CD4-positive, alpha-beta T cell treated with Interleukin-17A for 1 hour (primary cell): ENCODE measurements at regions not wholly inside any gene's neighbourhood (a gene's known extent, or its start where the extent isn't known, plus 50 kb on each side); places are given as distances from the start of the nearest gene placed in this dataset.

ENCODE experiments used
- DNase-seq: peaks from one replicate; pipeline ENCODE4 v3.0.0-alpha.2; 2020

DNA sequence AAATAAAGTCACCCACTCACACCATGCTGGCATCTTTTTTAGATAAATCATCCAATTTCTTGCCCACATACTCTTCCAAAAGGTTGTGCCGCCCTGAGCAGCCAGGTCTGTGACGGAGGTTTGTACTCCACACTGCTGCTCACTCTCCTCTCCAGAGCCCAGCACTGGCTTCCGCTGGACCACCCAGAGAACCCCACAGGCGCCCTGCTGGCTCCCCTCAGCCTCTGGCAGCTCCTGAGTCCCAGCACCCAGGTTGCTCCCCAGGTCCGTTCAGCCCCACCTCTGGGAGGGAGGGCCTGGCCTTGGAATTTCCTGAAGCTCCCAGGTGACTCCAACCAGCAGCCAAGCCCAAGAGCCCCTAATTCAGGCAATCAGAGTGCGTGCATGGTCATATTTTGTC is 131.7 kb upstream of the CST7 start:
- DNase-seq: no peak

DNA sequence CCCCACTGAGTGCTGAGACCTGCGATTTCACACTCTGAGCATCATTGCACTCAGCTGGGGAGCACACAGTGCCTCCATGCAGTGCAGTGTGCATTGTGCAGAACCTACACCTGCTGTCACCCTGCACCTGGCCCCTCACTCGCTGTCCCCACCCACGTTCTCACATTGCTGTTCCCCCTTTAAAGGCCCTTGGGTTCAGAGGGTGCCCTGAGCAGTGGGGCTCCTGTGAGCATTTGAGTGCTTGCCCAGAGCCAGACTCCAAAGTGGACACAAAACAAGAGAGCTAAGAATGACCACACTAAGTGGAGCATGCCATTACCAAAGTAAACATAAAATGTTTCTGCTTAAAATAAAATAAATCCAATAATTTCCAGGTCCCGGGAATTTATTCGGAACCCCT is 131.0 kb upstream of the CST7 start:
- no peak for DNase-seq

DNA sequence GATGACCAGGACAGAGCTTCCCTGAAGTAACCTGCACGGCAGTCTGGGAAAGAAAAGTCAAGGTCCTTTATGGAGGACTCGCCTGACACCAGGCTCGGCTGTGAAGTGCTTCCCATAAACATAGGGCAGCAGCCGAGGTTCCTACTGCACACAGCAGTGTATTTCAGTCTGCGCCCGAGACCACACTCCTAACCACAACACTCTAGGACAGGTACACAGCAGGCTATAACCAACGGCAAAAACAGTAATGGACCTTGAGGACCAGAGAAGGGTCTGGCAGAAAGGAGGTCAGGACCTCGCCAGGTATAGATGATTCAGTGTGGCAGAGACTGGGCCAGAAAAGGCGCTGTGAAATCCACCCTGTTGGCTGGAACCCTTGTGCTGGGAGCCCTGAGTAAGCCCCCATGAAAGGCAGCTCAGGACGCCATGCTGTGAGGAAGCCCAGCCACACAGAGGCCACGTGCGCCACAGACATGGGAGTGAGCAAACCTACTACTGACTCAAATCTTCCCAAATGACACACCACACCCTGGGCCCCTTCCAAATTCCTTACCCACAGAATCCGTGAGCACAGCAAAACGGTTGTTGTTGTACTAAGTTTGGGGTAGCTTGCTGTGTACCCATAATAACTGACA is 129.6 kb upstream of the CST7 start:
- no peak for DNase-seq

DNA sequence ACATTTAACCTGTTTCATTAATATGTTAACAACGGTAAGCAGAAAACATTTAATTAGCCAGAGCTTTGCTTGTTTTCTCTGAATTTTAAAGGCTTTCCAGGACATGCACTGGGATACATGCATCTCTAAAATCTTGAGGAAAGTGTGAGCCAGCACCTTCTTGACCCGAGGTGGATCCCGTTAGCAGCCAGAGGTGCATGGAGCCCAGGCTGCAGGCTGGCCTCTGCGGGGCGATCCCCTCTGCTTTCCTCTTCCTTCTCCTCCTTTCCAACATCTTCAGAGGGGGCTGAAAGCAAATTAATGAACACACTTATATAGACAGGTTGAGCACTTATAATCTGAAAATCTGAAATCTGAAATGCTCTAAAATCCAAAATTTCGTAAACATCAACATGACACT is 128.7 kb upstream of the CST7 start:
- DNase-seq: no peak

DNA sequence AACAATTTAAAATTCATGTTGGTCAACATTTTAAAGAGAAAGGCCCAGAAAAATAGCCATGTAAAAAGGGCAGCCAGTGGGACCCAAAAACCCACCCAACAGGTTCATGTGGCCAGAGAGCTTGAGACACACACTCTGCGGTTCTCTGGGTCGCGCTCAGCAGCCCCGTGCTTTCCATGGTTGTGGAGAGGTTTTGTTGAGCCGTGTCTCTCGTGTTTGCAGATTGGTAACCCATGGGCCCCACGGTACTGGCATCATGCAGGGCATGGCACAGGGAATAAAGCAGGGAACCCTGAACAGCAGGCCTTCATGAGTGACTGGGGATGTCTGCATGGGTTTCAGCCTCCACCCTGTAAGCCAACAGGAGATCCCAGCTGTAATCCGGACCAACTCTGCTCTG is 127.7 kb upstream of the CST7 start:
- no peak for DNase-seq

DNA sequence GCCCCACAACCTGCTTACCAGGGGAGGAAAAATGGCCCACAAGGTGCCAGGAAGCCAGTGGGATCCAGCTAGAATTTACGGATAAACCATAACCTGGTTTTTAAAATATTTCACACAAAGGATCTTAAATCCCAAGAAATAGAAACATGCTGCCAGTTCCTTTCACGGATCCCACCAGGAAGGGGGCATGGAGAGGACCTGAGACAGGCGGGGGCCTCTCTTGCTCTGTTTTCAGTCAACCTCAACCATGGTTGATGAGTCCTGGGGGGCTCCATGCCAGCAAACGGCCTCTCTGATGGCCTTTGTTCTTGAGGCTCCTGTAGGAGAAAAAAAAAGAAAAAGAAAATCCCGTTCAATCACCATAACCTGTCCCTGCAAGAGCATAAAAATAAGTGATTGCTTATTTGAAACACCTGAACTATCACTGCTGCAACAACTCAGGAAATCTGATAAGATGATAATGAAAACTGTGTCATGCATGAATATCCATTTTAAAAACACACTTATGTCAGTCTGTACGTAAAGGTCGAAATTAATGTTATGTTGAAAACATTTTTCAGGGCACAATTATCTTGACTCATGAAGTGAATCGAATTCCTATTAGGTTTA is 125.8 kb upstream of the CST7 start:
- DNase-seq: no peak

DNA sequence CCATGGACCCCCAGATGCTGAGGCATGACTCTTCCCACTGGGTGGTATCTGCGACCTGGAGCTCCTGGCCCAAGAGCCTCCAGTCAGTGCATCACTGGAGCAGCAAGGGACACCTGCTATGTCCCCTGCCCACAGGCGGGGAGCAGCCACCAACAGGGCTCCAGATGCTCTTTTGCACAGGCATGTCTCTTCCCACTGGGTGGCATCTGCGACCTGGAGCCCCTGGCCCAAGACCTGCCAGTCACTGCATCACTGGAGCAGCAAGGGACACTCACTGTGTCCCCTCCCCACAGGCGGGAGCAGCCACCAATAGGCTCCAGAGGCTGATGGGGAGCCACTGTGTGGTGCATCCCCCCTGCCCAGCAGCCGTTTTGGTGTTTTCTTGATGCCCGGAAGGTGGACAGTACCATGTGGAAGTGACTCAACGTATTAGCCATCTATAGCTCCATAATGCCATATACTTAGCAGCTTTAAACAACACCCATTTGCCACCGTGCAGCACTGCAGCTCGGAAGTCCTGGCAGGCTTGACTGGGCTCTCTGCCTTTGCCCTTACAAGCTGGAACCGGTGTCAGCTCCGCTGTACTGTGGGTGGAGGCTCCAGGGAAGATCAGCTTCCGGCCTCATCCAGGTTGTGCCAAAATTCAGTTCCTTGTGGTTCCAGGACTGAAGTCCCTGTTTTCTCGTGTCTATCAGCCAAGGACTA is 124.9 kb upstream of the CST7 start:
- no peak for DNase-seq

DNA sequence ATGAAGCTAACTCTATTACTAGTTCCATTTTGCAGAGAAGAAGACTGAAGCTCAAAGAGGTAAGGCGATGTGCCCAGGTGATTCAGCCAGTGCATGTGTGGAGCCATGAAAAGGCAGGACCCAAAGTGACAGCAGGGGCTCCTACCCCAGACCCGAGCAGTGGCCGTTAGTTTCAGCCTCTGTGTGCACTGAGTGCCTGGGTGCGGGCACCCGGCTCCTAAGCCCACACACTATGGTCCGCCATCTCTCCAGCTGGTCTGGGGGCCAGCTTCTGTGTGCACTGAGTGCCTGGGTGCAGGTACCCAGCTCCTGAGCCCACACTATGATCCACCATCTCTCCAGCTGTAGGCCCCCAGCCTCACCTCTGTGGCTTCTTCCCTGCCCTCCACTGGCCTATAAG is 123.5 kb upstream of the CST7 start:
- DNase-seq: no peak

DNA sequence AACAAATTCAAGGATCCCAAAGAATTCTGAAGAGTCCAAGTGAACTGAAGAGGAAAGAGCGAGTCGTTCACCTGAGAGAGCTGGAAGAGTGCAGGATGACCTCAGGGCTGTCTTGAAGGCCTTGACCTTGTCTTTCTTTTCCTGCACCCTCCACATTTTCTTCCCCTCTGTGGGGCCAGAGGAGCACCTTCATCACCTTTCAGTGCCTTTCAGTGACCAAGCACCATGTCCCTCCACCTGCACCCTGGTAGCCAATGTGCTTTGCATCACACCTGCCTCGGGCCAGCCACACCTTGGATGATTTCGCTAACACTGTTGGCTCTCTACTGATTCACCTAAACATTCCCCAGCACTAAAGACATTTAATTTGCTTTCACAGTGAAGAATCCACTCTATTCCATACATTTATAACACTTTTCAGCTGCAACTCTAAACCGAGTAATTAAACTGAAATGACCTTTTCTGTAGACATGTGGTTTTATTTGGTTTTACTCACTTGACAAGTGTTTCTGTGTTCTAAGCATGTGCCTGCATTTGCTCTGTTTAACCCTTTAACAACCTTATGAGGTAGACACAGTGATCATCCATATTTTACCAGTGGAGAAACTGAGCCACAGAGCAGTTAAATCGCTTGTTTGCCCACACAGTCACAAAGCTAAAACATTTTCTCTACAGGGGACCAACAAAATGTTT is 121.3 kb upstream of the CST7 start:
- DNase-seq: no peak

DNA sequence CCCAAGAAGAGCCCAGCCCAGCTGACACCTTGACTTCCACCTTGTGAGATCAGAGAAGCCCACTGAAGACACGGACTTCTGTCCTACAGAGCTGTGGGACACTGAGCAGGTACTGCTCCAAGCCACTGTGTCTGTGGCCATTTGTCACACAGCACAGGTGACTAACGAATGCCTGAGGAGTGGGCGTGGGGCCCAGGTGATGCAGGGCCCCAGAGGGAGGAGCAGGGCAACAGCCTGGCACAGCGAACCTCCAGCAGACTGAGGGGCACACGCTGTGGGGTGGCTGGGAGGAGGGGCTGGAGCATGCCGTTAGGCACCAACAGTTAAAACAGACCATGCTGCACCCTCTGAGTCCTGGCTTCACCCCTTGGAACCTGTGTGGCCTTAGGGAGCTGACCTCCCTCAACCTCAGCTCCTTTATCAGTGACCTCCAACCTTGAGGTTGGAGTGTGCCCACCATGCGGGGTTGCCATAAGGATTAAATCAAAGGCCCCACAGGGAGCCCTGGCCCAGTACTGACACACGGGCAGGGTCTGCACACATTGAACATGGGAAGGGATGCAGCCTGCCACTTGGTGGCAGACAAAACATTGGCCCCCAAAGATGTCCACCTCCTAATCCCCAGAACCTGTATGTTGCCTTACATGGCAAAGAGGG is 119.9 kb upstream of the CST7 start:
- DNase-seq: no peak

DNA sequence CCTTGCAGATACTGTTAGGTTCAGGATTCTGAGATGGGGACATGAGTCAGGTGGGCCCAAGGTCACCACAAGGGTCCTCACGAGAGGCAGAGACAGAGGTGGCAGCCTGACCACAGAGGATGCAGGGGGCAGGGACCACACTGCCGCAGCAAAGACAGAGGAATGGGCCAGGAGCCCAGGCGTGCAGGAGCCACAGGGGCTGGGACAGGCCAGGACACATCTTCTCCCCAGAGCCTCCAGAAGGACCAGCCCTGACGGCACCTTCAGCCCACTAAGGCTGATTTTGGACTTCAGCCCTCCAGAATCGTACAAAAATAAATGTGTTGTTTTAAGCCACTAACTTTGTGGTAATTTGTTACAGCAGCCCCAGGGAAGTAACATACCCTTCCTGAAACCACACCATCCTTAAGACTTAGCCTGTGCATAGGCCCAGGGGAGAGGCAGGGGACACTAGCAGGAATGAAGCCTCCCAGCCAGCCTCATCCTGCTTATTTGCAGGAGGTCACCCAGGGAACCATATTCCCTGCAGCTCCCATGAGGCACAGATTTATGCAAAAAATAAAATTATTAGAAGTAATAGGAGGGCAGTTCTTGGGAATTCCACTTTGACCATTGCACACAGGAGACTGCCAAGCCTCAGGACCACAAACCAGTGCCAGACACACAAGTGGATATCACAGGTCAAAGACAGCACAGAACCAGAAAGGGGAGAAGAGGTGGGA is 119.3 kb upstream of the CST7 start:
- DNase-seq: no peak

DNA sequence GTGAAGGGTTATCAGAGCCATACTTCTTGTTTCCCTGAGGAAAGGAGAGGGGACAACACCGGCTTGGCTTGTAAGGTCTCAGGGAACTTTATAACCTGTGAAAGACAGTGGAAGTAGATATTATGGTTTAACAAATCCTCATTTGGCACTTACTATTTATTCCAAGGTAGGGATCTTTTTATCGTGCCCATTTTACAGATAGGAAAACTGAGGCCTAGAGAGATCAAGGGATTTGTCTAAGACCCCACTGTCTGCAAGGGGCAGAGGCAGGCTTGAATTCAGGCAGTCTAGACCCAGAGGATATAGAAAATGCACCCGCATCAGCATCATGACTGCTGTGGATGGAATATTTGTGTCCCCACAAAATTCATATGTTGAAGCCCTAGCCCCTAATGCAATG is 118.4 kb upstream of the CST7 start:
- no peak for DNase-seq

DNA sequence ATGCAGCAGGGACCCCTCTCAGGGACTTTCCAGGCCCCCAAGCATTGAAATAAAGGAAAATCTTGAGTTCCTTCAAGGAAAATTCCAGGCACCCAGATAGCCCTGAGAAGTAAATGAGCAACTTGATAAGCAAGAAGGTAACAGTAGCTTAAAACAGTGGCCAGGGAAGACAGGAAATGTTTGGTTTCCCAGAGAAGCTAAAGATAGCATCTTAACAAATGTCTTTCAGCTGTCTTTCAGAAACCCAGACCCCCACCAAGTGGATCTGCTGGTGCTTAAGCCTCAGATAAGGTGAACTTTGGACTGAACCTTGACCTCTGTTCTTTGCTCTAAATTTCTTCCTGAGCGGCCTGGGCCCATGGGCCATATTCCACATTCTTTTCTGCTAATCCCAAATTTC is 117.8 kb upstream of the CST7 start:
- no peak for DNase-seq

DNA sequence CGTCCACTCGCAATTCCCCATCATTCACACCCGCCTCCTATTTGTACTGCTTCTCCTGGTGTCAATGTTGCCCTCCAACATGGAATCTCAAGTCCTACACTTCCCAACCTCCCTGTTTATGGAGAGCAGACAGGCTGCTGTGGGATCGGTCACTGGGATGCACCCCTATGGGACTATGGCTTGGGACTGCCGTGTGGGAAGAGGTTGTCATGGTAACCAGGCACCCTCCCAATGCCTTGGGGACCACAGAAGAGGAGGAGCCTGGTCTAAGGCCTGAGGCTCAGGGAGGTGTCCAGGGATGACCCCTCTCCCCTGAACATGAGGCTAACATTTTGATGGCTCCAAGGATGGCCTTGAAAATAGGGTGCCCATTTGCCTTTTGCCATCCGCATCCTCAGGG is 116.6 kb upstream of the CST7 start:
- DNase-seq: no peak

DNA sequence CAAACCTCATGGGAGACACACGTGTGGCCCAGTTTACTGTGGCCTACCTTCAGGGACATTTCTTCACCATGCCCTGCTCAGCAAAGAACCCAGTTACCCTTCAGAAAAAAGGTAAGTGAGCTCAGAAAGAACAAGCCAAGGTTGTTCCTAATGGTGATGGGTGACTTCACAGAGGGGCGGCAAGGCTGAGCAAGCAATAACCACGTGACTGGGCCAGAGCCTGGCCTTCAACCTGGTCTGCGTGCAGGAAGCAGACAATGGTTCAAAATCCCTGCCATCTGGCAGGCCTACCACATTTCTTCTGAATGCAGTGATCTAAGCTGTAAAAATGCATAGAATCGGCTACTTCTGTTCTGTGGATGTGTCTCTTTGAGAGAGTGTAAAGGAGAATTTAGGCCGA is 115.5 kb upstream of the CST7 start:
- DNase-seq: no peak

DNA sequence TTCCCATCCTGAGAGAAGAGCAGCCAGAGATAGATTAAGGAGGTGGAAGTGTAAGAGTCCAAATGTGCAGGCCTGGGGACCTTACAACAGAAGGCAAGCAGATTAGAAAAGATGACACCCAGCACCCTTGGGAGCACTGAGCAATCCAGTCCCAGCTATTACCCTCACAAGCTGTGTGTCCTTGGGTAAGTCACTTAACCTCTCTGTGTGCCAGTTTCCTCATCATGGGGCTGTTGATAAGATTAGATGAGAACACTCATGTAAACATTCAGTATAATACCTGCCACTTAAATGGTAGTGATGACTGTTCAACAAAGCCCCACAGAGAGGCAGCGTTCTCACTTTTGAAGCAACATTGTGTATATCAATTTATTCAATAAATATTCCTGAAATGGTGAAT is 114.8 kb upstream of the CST7 start:
- DNase-seq: no peak

DNA sequence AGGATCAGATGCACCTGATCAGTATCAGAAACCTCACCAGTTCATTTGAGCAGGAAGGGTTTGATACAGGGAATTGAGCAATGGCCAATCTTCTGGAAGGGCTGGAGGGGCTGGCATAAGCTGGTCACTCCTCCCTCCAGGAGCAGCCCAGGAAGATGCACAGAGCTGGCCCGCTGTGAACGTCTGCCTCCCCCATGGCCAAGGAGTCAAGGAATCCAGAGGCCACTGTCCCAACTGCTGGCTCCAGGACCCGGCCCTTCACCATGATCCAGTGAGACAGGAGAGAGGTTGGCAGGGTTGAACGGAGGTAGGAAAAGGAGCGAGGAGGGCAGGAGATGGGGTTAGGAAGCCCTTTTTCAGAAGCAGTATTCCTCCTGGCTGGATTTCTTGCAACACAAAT is 113.9 kb upstream of the CST7 start:
- DNase-seq: no peak

DNA sequence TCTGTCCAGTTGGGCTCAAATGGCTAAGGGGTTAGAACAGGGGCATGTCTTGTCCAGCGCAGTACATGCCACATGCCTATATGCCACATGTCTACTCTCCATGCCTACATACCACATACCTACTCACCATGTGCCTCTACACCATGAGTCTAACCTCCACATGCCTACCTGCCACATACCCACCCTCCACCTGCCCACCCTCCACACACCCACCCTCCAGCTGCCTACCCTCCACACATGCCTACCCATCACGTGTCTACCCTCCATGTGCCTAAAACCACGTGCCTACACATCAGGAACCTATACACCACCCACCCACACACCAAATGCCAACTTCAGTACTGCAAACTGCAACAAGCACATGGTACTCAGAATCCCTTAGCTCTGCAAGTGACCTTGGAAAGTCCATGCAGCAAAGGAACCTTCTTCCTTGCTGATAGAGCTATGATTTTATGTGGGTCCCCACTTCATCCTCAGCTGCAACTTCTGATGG is 113.0 kb upstream of the CST7 start:
- no peak for DNase-seq

DNA sequence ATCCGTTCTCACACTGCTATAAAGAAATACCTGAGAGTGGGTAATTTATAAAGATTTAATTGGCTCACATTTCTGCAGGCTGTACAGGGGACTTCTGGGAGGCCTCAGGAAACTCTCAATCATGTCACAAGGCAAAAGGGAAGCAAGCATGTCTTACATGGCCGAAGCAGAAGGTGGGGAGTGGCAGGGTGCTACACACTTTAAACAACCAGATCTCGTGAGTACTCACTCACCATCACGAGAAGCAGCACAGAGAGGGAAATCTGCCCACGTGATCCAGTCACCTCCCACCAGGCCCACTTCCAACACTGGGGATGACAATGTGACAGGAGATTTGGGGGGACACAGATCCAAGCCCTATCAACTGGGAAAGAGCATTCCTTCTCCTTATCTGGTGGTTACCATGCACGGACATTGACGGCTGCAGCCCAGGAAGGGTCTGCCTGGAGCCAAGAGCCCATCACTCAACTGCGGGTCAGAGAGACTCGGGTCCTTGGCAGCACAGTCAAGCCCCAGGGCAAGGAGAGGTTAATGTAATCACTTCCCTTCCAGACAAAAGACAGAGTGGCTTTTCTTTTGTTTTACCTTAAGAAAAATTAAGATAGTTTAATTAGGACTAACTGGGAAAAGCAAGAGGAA is 112.3 kb upstream of the CST7 start:
- DNase-seq: no peak

DNA sequence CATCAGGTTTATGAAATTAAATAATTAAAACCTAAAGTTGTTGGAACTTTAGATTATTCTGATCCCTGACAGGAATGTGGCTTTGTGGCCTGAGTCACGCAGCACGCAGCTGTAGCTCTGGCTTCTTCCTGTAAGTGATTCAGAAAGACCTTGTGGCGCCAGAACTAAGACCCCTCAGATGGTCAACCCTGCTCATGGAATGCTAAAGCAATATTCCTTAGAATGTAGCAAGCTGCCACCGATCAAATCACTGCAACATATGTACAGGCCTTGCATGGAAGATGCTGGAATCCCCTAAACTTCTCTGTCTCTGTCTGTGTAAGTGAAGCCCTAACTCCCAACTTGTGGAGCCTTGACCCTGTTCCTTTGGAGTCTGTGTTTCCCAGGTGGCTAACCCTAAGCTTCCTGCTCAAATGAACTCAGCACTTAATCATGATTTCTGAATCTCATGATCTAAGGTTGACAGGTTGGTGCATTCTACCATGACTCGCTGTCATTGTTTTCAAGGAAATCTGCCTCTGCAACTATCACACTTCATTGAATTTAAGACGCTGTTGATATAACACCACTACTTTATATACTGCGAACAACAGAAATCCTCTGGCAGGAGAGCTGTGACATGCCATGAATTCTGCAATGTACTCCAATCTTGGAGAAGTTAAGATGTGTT is 111.2 kb upstream of the CST7 start:
- no peak for DNase-seq
